Right atrium auricular region (tissue), 2 donors: ENCODE measurements at regions not wholly inside any gene's neighbourhood (a gene's known extent, or its start where the extent isn't known, plus 50 kb on each side); places are given as distances from the start of the nearest gene placed in this dataset.

ENCODE experiments used
- DNase-seq: peaks from one replicate; pipeline ENCODE4 v3.0.0-alpha.2; 2019; ENCODE audit warnings: low spot score
- H3K27ac ChIP-seq, 2 donors: fragments of 200-600 bp; sonication (generic); 1 replicate in 1 of 2; 2 replicates in 1 of 2; pipeline ENCODE4 v1.5.1; 2016 to 2019
- H3K27me3 ChIP-seq, 2 donors: fragments of 200-600 bp; sonication (generic); one replicate each; pipeline versions ENCODE4 v1.5.1 to v1.6.0; 2017 to 2019
- H3K36me3 ChIP-seq: fragments of 200-600 bp; sonication (generic); one replicate; pipeline ENCODE4 v1.5.1; 2016
- H3K4me1 ChIP-seq, 2 donors: fragments of 200-600 bp; sonication (generic); one replicate each; pipeline versions ENCODE4 v1.5.1 to v1.6.0; 2017 to 2019
- H3K4me3 ChIP-seq, 2 donors: fragments of 200-600 bp; sonication (generic); 1 replicate in 1 of 2; 2 replicates in 1 of 2; pipeline ENCODE4 v1.5.1; 2017 to 2019; ENCODE audit warnings: mild to moderate bottlenecking in 1 of 2, moderate library complexity in 1 of 2
- H3K9me3 ChIP-seq, 2 donors: fragments of 200-600 bp; sonication (generic); one replicate each; pipeline ENCODE4 v1.5.1; 2019
- TF ChIP-seq, protein P1 (sequence below), 2 donors: fragments of 200-600 bp; sonication (generic); IDR thresholded peaks; one replicate each; pipeline ENCODE4 v1.5.1; 2019; ENCODE audit warnings: antibody characterized with exemption in 2 of 2

DNA sequence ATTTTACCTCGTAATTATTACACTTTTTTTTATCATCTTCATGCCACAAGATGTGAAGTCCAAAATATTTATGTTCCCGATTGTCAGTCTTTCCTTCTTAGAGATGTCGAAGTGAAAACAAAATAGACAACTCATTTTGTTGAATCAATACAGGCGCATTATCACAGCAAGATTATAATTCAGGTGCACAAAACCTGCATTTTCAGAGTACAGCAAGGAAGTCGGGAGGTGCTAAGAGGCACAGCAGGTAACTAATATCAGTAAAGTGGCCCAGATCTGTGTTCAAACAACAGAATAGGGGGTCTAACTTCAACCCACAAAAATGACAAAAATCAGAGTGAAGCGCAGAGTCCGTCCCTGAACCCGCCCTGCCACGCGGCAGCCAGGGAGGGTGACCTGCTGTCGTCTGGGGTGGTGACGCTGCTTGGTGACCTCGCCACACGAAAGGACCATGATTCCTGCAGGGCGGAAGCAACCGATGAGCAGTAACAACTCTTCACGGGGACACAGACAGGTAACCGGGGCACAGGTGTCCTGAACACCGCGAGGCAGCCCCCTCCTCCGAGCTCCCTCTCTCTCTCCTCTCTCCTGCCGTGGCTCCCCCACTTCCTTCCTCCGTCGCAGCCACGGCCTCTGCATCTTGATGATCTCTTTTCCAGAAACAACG lies 50.9 kb upstream of the SPACA7 start:
- Histone ChIP-seq H3K9me3 (no peaks in the 10 kb centered on the region), H3K27me3 (no peaks in the 10 kb centered on the region), H3K36me3 (no peaks in the 10 kb centered on the region), H3K4me1 (no peaks in the 10 kb centered on the region), H3K27ac (no peak overlapping the region), H3K4me3 (no peak overlapping the region)
- TF ChIP-seq, protein P1, sequence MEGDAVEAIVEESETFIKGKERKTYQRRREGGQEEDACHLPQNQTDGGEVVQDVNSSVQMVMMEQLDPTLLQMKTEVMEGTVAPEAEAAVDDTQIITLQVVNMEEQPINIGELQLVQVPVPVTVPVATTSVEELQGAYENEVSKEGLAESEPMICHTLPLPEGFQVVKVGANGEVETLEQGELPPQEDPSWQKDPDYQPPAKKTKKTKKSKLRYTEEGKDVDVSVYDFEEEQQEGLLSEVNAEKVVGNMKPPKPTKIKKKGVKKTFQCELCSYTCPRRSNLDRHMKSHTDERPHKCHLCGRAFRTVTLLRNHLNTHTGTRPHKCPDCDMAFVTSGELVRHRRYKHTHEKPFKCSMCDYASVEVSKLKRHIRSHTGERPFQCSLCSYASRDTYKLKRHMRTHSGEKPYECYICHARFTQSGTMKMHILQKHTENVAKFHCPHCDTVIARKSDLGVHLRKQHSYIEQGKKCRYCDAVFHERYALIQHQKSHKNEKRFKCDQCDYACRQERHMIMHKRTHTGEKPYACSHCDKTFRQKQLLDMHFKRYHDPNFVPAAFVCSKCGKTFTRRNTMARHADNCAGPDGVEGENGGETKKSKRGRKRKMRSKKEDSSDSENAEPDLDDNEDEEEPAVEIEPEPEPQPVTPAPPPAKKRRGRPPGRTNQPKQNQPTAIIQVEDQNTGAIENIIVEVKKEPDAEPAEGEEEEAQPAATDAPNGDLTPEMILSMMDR (IDR thresholded peaks at IDR 0.05), result no peak
- no peak for DNase-seq

DNA sequence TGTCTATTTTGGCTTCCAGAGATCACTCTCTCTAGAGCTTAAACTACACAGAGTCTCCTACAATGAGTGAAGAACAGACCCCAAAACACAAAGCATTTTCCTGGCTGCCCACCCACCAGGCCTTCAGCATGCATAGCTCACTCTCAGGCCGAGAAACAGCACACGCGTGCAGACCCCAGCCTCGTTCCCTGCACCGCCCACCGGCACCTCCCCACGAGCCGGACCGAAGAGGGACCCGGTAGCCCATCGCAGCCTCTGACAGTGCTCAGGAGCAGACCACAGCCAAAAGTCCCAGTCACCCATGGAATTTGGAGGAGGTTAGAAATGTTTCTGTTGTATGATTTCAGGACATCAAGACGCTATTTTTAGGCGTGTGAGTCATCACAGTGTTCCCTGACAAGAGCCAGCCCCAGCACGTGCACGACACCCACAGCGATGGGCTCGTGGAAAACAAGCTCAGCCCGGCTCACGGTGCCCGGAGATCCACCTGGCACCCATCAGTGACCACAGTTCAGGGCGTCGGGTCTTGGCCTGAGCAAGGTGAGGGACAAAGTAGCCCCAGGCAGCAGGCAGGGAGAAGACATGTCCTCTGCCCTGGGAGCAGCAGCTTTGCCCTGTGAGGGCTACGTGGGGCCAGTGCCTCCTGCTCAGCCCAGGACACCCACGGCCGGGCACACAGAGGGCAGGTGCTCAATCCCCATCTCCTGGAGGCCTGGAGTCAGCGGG lies 50.1 kb upstream of the SPACA7 start:
- H3K27me3 ChIP-seq, result peaks cover 0 to 5% of the 10 kb centered on the region in 2 donors
- H3K36me3 ChIP-seq, result no peaks in the 10 kb centered on the region
- H3K4me3 ChIP-seq, result no peak overlapping the region
- no peak overlapping the region for H3K27ac ChIP-seq
- no peak for DNase-seq
- TF ChIP-seq, protein P1 (IDR thresholded peaks at IDR 0.05), result no peak
- peaks cover 0 to 7% of the 10 kb centered on the region in 2 donors for H3K4me1 ChIP-seq
- H3K9me3 ChIP-seq, result no peaks in the 10 kb centered on the region
